NCI-H2227 (cell line): ENCODE measurements at regions not wholly inside any gene's neighbourhood (a gene's known extent, or its start where the extent isn't known, plus 50 kb on each side); places are given as distances from the start of the nearest gene placed in this dataset.
A peak's percentile ranks its signal among the peaks of the same experiment; 100 is the strongest.

Experiments
- DNase-seq: peaks from one replicate; lab custom pipeline; 2025; ENCODE audit not compliant: unreplicated experiment; lab: John Stamatoyannopoulos, UW

DNA sequence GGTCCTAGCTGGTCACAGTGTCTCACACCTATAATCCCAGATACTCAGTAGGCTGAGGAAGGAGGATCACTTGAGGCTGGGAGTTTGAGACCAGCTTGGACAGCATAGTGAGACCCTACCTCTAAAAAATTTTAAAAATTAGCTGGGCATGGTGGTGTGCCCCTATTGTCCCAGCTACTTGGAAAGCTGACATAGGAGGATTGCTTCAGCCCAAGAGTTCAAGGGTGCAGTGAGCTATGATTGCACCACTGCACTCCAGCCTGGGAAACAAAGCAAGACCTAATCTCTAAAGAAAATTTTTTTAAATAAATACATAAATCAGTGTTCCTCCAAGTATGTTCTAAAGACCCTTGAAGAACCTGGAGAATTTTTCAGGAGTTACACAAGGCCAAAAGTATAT is 50.6 kb upstream of the GNAO1 start:
- DNase-seq = no peak

DNA sequence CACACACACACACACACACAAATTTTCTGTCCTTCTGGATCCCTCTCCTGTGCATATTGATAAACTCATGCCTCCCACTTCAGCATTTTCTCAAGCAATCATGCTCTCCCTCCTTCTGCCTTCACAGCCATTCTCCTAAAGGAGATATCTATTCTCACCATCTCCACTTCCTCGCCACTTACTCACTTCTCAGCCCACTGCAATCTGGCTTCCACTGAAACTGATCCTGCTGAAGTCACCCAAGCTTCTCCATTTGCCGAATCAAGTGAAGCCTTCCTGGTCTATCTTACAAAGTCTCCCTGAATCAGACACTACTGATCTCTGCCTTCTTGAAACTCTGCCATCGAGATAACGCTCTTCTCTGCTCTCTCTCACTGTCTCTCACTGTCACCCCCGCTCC is 54.0 kb upstream of the GNAO1 start:
- DNase-seq = no peak

- no peak for DNase-seq
These were observed 55.0 kb upstream of the GNAO1 start for GRCh38 chr16:56136256-56136655.

DNA sequence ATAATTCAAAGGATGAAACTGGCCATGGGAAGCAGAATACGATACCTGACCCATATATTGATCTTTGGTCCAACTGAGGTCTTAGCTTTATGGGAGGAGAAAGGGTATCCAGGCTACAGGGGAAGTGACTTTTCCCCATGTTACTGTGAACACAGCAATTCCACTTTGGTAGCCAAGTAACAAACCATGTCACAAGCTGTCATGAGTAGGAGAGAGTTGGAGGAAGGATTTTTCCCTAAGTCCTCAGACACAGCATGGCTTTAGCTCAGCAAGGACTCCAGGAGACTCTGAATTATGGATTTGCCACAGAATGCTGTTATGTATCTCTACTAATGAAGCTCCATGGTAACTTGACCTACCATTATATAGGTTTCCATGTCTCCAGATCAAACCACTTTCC is 56.5 kb upstream of the GNAO1 start:
- DNase-seq = no peak

DNA sequence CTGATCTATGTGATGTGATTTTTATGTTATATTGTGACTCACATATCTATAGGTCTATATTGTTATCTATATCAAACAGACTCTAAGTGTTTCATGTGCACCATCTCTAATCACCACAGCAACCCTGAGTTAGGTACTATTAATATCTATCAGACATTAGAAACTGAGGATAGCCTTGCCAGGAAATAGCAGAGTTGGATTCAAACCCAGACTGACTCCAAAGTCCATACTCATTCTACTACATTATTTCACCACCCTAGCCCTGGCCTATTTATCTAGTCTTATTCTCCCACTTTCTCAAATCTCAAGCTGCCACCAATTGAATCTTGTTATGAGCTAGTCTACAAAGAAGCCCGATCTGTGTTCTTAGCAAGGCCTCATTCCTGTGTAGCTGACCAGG is 65.4 kb upstream of the GNAO1 start:
- DNase-seq = no peak

- no peak for DNase-seq
These were observed 69.0 kb upstream of the GNAO1 start for GRCh38 chr16:56122251-56122650.

DNA sequence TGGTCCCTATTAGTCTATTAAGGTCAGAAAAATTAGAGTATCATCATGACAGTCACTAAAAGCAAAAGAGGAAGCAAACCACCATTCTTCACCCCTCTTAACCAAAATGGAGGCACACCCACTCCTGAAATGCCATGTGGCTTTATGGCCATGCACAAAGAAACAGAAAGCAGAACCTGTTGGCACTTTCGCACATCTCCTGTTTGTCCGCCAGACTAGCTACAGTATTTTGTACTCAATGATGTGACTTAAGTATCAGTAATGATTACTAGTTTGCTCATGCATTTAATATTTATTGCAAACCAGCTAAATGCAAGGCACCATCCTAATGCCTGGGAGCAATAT is 70.2 kb upstream of the GNAO1 start:
- no peak for DNase-seq

- DNase-seq = no peak
These were observed 70.7 kb upstream of the GNAO1 start for GRCh38 chr16:56120447-56121155.

DNA sequence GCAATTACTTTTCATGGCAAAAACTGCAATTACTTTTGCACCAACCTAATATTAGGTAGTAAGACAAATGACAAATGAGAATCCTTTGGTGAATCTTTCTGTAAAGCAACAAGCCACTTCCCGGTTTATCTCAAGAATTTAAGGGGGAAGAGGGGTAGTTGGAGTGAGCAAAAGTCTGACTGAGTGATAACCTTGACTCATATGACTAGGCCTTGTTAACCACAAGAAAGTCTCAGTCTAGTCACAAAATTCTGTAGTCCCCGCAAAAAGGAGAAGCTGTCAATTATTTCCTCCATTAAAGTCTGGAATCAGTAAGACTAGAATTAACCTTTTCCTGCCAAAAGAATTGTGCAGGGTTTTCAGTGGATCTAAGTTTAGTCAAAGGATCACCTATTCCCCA is 72.2 kb upstream of the GNAO1 start:
- DNase-seq = no peak

GRCh38 chr16:56116577-56116964 is 74.7 kb upstream of the GNAO1 start:
- DNase-seq = no peak

DNA sequence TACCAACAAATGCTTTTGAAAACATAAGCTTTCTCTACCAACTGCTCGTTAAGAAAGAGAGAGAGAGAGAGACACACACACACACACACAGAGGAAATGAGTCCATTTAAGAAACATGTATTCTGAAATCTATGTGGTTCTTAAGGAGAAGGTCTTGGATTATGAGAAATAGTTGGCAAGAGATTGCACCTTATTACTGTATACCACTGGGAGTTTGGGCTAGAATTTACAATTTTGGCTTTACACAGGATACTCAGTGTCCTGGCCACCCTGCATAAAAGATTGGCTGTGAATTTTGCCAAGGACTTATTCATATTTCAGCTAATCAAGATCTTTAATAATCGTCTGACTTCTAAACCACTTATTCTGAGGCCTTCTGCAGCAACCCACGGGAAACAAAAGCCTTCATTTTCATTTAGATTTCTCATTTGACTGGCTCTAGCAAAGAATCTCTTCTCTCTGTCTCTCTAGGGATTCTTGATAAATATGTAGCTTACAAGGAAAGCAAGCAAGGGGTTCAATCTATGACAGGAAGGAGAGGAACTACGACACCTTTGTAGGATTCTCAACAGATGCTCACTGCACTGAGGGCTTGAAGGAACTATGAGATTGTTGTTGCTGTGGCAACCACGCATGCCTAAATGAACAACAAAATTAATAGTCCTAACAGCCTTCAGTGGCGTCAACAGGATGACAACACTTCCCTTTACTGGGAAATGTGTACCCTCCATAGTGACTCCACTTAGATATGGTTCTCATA is 75.3 kb upstream of the GNAO1 start:
- peak; percentile 36 for DNase-seq

- DNase-seq = peak; percentile 17
These were observed 78.1 kb upstream of the GNAO1 start for GRCh38 chr16:56113223-56113622.

GRCh38 chr16:56111100-56111499 is 80.2 kb upstream of the GNAO1 start:
- no peak for DNase-seq

DNA sequence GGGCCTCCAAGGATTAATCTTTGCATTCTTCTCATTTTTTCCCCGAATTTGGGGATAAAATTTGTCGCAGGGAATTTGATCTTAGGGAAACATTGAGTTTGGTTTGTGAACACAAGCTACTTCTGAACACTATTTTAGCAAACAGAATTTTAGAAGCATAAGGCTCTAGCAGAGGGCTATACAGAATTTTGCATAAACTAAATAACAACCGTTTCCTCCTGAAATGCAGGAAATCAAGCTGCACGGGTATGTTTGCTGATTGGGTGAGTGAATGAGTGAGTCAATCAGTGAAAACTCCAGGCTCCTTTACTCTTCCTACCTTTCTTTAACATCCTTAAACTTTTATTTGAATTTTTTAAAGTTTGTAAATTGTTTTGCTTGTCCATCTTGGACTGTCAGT is 81.3 kb upstream of the GNAO1 start:
- no peak for DNase-seq

DNA sequence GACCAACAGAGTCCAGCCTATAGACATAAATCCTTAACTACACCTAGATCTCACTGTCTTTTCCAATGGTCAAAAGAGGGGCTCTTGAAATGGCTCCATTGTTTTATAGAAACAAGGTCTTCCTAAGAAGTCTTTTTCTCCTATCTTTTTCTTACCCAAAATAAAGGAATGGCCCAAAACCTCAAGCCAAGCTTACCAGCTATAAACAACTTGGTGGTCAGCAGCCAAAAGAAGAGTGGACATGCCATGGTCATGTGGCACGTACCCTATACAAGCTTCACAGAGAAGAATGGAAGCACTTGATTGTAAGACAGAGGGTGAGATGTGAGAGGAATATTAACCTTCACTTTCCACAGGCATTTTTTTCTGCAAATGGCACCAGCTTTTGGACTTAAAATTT is 82.1 kb upstream of the GNAO1 start:
- DNase-seq = no peak

GRCh38 chr16:56108724-56109123 is 82.6 kb upstream of the GNAO1 start:
- peak; percentile 47 for DNase-seq

DNA sequence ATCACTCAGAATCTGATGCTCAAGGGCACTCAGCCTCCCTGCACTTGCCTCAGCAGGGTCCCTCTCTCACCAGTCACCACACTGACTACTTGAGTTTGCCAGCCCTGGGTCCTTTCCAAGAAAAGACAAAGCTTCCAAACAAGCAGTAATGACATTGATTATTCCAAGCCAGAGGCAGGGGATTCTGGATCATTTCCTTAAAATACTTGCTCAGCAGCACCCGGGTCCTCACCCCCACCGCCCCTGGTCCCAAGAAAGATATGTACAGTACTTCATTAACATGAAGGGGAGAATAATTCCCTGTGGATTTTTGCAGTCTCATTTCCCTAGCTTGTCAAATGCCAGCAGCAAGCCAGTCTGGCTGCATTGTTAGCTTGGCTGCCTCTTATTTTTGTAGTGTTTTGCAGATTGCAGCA is 83.2 kb upstream of the GNAO1 start:
- DNase-seq = peak; percentile 23

GRCh38 chr16:56106527-56106926 is 84.8 kb upstream of the GNAO1 start:
- DNase-seq = no peak

GRCh38 chr16:56102906-56103305 is 88.4 kb upstream of the GNAO1 start:
- DNase-seq = no peak

DNA sequence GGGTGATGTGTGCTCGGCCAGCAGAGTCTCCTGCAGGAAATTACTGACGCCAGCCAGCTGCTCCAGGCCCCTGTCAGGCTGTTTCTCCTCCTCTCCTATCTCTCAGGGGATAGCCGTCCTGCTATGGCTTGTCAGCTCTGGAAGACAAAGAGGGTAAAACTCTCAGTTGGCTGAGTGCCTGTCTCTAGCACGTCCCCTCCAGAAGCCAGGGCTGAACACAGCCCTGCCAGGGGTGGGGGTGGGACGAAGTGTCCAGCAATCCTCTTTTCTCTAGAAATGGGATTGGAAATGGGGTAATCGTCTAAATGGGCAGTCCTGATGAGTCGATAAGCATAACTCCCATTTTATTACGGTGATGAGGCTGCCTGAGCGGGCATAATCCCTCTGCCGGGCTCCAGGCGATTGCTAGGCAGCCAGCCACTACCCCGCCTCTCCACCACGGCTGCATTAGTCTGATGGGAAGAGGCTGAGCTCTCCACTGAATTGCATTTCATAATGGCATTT is 89.1 kb upstream of the GNAO1 start:
- peak; percentile 75 for DNase-seq

DNA sequence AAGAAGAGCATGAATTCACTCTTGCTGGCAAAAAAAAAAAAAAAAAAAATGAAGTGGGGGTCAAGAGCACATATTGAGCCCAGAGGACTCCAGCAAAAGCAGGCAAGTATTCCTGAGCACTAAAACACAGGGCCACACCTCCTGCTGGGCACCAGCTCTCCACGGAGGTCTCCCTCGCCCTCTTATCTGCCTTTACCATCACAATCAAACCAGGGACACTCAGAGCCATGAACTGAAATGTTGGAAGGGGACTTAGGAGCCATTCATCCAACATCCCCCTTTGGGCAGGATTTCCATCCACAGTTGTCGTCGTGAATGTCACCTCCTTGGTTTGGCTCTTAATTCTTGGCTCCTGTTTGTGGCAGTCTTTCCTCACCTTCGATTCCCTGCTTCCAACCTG is 89.8 kb upstream of the GNAO1 start:
- no peak for DNase-seq

DNA sequence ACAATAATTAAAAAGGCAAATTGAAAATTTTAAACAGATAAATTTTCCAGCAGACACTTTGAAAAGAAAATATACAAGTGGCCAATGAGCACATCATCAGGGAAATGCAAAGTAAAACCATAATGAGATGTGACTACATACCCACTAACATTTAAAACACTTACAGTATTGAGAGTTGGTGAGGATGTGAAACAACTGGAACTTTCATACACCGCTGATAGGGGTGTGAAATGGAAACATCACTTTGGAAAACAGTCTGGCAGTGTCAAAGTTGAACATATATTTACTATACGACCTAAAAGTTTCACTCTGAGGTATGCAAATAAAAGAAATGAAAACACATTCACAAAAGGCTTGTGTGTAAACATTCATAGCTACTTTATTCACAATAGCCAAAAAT is 94.0 kb upstream of the GNAO1 start:
- DNase-seq = no peak

DNA sequence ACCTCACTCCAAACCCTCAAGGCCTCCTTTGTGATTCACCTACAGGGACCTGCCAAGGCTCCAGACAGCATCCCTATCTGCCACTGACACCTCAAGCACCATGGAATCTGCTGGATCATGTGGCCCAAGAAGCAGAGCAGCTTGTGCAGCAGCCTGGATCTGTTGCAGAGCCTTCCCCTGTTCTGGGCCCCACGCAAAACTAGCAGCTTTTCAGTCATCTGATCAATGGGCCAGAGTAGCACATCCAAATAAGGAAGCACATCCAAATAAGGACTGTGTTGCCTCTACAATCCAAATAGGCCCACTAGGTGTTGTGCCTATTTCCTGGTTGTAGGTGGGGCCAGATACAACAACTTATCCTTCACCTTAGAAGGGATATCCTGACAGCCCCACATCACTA is 97.1 kb upstream of the GNAO1 start:
- DNase-seq = no peak
